Stimulated activated CD8-positive, alpha-beta memory T cell treated with anti-CD3 and anti-CD28 coated beads, Interleukin-7, amount 100 ng/mL, for 24 hours (primary cell): ENCODE measurements at regions not wholly inside any gene's neighbourhood (a gene's known extent, or its start where the extent isn't known, plus 50 kb on each side); places are given as distances from the start of the nearest gene placed in this dataset.

Experiments
- DNase-seq: peaks from one replicate; pipeline ENCODE4 v3.0.0-alpha.2; 2020; ENCODE audit warnings: low read depth

DNA sequence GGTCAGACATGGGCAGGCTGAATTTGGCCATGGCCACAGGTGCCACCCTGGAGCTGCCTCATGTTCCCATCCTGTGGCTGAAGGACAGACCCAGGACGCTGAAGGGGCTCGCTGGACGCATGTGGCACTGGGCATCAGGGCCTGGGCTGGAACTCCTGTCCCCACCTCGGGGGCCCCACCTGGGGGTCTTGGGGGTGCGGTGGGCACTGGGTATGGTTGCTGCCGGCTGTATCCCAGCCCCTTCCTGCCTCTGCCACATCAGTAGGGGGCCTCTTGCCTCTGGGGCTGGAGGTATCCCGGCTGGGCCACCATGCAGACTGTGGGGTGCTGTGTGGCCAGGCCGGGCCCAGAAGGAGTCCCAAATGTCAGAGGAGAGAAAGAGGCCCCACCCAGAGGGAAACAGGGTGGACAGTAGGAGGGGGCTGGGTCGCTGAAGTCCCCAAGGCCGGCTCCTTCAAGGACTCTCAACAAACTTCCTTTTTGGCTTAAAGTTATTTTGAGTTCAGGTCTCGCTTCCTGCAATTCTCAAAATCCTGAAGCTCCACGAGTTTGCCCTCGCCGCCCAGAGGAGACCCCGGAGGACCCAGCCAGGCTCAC, 78.7 kb downstream of the SIK1 start:
- DNase-seq = no peak

DNA sequence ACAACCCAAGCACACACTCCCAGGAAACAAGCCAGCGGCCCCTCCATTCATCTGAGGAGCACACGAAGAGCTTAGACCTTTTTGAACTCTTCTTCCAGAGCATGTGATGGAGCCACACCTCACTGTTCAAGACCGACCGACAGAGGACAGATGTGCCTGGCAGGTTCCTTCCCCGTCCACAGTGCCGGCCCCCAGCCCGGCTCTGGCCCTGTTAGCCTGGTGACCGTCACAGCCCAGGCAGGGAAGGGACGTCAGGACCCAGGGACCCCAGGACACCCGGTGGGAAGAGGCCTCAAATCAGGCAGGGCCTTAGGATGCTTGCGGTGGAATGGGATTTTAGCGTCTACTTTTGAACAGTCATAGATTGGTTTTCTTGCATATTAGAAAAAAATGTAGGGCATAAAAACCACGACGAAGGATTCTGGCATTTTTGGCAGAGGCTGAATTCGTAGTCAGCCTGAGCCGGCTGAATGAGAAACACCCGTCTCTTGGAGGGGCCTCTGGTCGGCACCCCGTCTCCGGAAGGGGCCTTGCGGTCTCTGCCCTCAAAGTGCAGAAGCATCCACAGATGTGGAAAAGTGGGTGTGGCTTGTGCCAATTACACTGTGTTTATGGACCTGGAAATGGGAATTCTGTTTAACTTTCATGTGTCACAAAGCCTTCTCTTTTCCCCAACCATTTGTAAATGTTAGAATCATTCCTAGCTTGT, 79.3 kb downstream of the SIK1 start:
- DNase-seq = no peak

DNA sequence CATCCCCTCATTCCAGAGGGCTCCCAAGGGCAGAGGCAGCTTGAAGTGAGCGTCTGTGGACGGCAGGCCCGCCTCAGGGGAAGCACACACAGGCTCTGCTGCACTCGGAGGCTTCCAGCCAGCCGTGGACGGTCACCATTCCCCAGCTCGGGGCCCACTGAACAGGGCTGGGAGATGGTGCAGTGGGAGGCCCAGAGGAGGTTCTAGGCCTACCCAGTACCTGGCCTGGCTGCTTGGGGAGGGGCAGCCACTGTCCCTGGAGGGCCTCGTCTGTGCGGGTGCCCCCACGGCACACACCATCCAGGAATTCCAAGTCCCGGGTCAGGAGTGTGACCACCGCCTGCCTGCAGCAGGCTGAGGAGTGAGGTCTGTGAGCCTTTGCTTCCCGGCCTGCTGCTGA, 80.4 kb downstream of the SIK1 start:
- DNase-seq = no peak

DNA sequence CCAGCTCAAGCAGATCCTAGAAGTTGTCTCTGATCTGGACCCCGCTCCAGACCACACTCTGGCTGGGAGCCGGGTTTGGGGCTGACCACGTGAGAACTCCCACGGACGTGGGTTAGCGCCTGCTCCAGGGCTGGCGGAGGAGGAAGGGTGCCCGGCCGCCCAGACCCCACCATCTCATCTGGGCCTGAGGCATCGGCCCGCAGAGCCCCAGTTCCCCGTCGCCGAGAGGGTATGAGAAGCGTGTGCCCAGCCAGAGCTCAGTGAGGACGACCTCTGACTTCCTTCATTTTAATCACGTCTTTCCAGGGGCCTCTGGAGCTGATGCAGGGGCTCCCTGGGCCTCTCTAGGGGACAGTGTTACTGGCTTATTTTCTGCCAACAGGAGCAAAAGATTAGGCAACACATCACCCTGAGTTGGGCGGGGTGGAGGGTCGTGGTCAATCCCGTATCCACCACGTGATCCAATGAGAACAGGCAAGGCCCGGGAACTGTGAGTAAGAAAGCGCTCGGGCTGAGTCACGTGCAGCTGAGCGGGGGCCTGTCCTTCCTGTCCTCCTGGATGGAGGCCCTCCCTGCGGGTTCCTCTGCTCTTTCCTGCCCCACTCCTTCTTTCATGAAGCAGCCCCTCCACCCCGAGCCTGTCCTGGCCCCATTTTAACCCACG, 81.1 kb downstream of the SIK1 start:
- DNase-seq = no peak

DNA sequence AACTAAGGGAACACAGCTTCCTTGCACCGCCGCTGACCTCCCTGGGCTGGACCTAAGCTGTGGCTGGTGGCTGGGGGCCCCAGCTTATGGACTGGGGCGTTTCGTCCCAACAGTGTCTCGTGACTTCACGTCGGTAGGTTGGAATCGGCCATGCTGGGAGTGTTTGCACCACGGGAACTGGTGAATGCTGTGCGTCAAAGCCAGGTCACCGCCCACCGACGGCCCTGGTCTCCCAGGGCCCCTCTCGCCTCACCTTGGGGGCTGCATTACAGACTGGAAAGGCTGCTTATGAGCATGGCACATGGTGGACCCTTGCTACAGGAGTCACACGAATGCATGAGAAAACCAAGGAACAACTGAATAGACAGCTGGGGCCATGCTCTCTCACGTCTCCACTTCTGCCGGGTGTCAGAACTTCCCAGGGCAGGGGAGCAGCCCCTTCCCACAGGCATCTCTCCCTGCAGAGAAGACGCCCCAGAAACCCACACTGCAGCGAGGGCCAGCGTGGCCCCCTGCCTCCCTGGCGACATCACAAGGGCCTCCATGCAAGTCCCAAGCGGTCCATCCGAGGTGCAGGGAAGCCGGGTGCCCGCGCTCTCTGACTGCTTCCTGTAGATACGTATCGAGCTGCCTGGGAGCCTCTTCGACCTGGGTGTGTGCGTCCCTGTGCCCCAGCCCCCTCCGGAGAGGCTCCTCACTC, 81.7 kb downstream of the SIK1 start:
- no peak for DNase-seq

DNA sequence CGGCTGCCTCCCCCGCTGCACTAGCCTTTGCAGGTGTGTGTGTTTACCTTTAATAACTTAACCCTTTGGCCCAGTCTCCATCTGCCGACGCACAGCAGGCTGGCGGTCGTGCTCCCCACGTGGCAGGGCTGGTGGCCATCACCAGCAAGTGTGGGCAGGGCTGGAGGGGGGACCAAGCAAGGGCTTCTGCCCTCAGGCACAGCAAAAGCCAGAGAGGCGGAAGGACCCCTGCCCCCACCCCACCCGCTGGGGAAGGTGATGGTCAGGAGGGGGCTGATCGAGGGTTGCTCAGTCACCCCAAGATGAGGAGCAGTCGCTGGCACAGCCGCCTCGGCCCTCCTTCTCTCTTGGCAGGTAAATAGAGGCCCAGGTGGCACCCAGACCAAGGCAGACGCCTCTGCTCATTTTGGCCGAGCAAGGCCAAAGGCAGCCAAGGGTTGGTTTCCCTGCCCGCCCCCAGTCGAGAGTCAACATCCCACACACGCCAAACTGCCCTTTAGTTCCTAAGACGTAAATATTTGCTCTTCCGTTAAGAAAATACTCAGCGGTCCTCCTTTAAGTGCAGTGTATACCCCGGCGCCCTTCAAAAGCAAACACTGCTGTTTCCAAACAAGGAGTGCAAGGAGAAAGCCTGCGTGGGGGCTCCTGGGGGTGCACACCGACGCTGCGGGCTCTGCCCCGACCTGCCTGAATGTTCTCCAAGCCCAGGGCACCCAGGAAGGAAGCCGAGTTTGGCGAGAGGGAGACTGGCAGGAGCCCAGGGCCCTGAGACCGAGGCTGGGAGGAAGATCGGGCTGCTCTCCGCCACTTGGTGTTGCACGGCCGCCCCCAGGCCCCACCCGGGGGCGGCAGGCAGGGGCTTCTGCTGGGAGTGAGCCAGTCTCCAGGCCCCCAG, 82.7 kb downstream of the SIK1 start:
- no peak for DNase-seq

DNA sequence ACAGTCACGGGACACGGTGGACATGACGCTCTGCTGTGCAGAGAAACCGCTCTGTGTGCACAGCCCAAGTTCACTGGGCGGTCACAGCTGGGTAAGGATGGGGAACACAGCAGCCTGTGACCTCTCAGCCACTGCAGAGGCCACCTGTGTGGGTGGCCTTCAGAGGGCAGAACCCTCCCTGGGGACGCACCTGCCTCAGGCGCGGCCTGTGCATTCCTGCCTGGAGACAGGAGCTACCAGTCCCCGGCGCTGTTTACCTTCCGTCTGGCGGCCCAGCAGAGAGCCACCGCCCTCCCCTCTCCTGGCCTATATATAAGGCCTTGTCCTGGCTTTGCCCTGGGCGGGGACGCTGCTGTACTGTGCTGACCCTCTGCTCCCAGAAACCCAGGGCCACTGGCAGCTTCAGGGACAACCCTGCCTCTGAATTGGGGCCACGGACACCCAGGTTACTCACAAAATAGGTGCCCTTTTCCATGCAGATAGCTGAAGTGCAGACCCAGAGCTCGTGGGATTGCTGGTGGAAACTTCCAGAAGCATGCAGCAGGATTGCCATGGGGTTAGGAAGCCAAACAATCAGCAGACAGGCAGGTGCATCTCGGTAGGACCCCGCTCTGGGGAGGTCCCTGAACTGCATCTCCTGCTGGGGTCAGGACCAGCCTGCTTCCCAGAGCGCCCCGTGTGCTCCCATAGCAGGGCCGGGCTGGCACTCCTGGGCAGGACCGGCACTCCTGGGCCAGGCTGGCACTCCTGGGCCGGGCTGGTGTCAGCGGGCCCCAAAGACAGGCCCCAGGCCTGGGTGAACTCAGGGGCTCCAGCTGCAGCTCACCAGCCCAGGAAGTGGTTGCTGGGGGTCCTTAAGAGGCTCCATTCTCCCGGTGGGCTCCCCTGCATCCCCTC, 83.6 kb downstream of the SIK1 start:
- no peak for DNase-seq

DNA sequence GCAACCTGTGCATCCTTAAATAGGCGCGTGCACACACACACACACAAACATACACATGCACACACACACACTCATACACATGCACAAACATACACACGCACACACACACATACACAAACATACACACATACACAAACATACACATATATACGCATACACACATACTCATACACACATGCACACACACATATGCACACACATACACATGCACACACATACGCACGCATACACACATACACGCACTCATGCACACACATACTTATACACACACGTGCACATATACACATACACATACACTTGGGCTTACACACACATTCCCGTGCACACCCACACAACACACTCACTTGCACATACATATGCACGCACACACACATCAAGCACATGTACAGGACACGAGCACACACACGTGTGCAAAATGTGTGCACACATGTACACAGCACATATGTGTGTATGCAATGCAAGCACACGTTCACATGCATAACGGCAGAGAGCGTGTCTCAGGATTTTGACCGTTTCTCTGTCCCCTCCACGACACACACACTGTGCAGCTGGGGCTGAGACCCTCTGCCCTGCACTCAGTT, 84.5 kb downstream of the SIK1 start:
- no peak for DNase-seq

DNA sequence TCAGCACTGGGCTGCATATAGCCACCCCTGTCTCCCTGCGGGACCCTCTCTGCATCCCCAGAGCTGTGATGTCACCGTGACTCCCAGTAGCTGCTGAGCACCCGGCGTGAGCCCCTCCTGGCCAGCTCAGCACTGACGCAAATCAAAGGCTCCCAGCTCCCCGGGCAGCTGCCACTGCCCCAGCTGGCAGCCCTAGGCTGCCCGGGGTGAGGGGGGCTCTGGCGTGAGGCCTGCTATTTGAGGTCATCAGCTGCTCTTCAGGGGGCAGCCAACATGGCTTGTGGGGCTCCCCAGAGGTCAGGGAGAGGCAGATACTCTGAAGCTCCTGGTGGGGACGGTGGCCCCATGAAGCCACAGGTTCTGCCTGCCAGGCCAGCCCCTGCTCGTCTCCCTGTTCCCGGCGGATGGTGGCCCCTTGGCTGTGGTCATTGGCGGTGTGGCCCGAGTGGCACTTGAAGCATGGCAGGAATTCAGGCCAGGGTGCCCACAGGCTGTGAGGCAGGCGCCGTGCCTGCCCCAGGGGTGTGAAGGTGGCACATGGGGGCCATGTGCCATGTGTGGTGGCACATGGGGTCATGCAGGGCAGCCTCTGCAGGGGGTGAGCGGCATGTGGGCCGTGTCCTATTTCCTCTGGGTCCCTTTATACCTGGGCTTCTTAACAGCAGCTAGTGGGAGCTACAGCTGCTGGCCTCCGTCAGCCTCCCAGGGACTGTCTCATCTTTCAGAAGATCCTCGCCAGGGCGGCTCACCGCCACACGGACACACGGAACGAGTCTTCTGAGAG, 85.4 kb downstream of the SIK1 start:
- DNase-seq = no peak

DNA sequence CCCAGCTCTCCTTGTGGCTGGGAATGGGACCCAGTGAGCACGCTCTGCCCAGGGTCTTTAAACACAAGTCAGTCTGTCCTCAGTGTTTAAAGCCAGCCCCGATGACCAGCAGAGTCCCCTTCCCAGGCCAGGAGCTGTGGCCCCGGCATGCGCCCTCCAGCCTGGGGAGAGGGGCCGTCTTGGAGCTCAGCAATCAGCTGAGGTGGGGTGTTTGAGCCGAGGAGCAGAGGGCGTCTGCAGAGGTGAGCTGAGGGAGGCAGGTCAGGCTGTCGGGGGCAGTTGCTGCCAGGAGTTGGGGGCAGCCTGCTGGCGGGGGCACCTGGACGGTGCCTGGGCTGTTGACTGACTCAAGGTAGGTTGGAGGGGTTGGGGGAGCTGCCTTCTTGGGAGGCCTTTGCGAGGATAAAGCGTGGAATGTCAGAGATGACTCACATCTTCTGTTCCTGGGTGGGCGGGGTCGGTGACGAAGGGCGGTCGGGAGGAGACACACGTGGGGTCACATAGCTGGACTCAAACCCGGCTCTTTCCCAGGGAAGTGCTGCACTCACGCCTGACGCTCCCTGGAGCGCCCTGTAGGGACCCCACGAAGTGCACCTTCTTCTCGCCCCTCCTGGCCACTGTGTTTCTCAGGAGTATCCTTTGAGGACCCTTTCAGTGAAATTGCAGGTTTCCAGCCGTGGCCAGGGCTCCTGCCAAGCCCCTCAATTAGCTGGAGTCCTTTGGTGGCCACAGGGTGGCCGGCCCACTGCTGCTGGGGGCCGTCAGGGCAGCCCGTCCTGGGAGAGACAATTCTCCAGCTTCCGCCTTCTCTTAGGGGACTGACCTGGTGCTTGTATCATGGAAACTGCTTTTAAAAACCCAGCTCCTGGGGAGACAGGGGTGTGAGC, 86.2 kb downstream of the SIK1 start:
- DNase-seq = no peak

DNA sequence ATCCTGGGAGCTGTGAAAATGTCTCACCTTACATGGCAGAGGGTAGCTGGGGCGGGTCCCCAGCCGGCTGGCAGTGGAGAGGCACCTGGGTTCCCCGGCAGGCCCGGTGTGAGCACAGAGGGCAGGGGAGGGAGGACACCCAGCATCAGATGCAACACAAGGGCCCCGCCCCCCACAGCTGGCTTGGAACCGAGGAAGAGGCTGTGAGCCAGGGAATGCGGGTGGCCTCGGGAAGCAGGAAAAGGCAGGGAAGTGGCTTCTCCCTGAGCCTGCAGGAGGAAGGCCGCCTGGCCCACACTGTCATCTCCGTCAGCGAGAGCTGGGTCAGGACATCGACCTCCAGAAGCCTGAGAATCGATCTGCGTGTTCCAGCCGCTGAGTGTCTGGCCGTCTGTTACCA, 87.3 kb downstream of the SIK1 start:
- no peak for DNase-seq

DNA sequence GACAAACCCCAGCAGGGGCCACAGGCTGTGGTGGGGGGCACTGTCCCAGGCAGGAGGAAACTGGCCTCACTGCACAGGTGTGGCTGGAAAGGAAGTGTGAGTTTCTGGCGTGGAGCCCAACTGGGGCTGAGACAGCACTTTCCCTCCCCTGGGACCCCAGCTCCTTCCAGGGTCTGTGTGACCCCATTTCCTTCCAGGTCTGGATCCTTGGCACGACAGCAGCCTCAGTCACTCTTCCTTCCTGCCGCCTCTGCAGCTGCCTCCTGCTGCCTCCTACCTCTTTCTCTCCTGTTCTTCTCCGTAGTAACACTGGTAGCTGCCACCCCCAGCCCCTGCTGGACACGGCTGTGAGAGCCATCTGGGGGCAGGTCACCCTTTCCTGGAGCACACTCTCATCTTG, 88.0 kb downstream of the SIK1 start:
- DNase-seq = no peak

DNA sequence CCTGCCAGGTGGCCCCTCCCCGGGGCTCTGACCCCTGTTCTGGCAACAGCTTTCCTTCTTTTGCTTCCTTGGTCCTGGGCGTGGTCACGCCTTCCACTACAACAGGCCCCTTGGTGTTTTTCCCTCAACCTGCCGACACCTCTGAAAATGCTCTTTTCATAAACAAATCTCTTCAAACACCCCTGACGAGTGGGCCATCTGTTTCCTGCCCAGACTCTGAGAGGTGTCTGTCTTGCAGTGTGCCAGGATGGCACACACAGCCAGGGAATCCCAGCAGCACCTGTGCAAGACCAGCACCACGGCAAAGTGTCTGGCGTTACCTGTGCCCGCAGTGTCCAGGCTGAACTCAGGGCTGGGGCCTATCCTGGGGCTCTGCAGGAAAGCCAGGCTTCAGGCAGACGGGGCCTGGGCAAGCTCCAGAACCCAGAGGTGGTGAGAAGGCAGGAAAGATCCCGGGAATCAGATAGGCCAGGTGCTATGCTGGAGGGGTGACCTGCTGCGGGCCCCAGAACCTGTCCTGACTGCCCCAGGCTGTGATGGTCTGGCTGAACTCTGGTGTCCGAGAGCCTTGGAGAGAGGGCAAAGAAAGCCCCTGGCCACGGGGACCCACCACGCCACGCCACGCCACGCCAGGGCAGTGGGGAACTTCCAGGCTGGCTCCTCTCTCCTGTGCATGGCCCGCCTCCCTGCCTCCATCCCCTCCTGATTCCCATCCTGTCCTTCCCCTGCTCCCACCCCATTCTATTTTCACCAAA, 88.9 kb downstream of the SIK1 start:
- no peak for DNase-seq

DNA sequence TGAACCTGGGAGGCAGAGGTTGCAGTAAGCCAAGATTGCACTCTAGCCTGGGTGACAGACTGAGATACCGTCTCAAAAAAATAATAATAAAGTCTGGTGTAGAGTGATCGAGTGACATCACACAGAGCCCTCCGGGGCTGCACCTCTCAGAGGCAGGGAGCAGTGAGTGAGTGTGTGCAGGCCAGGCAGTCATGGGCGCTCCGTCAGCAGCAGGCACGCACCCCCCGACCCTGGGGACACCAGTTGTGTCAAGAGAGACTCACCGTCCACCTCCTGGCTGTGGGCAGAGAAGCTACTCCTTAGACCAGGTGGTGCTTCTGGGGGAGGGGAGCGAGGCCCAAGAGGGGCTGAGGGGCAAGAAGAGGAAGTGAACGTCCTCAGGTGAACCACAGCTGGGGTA, 91.8 kb downstream of the SIK1 start:
- no peak for DNase-seq

DNA sequence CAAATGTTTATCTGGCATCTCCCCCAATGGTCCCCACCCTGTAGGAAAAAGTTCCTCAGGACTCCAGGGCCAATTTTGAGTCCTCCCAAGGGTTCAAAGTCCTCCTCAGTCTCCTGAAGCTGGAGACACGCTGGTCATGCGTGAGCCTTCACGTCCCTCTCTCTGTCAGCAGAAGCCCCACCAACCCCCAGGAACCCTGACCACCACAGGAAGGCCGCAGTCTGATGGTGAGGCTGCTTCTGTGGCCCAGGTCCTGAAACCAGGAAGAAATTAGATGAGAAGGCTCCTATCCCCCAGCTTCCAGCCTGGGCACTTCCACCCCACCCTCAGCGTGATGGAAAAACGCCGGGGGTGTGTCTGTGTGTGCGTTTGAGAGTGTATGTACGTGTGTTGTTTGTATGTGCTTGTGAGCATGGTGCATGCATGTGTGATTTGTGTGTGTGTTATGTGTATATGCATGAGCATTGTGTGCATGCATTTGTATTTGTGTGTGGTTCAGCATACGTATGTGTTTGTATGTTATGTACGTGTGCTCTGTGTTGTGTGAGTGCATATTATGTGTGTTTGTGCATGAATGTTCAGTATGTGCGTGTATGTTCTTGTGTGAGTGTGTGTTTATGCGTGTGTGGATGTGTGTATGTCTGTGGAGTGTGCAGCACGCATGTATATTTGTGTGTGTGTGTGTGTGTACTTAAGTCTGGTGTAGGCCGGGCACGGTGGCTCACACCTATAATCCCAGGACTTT, 92.5 kb downstream of the SIK1 start:
- DNase-seq = no peak

DNA sequence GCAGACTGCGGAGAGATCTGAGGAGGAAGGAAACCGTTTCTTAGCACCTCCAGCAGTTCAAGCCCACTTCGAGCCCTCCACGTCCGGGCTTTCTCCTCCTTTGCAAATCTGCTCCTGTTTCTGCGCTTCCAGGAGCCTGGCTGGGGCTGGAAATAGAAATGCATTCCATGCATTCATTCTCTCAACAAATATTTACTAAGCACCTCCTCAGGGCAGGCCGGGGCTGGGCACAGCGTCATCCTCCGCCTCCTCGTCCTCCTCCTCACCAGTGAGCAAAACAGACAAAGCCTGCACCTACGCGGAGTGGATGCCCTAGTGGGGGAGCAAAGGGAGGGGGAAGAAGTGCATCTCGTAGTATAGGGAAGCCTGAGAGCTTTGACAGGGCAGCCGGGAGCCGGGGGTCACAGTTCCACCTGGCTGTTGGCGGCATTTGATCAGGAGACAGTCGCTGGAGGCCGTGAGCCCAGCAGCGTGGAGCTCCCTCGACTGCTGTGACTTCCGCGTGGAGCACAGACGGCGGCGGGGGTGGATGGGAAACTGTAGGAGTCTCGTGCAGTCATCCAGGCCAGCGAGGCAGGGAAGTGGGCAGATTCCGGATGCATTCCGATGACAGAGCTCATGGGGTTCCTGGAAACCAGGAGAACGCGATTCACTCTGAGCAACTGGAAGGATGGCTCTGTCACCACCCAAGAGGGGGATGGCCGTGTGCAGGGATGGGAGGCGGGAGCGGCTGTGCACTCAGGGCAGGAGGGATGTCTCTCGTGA, 93.5 kb downstream of the SIK1 start:
- DNase-seq = no peak
